GM18870 (cell line): ENCODE measurements at regions not wholly inside any gene's neighbourhood (a gene's known extent, or its start where the extent isn't known, plus 50 kb on each side); places are given as distances from the start of the nearest gene placed in this dataset.

Experiments used
- ATAC-seq: cut with Tn5 transposase; IDR thresholded peaks from one replicate; pipeline ENCODE4 v1.9.1; 2021; ENCODE audit warnings: moderate library complexity; ENCODE audit not compliant: unreplicated experiment

GRCh38 chr3:194987571-194988494 is 283.1 kb downstream of the XXYLT1 start:
- no peak for ATAC-seq

GRCh38 chr3:194988495-194989165 is 282.3 kb downstream of the XXYLT1 start:
- no peak for ATAC-seq

GRCh38 chr3:194989241-194989640 is 281.7 kb downstream of the XXYLT1 start:
- no peak for ATAC-seq

GRCh38 chr3:194990454-194991337 is 280.3 kb downstream of the XXYLT1 start:
- ATAC-seq = no peak

DNA sequence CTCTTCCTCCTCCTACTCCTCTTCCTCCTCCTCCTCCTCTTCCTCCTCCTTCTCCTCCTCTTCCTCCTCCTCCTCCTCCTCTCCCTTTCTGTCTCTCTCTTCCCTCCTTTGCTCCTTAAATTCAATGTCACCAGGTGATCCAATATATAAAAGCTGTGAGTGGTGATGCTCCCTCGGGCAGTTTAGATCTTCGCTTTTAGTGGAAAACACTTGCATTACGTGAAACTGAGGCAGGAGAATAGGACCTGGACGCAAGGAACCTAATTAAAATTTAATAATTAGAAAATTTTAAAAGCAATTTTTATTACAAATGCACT is 279.7 kb downstream of the XXYLT1 start:
- ATAC-seq = no peak

GRCh38 chr3:194993896-194994295 is 277.1 kb downstream of the XXYLT1 start:
- no peak for ATAC-seq

- no peak for ATAC-seq
Observed at GRCh38 chr3:194994551-194994981, 276.4 kb downstream of the XXYLT1 start.

DNA sequence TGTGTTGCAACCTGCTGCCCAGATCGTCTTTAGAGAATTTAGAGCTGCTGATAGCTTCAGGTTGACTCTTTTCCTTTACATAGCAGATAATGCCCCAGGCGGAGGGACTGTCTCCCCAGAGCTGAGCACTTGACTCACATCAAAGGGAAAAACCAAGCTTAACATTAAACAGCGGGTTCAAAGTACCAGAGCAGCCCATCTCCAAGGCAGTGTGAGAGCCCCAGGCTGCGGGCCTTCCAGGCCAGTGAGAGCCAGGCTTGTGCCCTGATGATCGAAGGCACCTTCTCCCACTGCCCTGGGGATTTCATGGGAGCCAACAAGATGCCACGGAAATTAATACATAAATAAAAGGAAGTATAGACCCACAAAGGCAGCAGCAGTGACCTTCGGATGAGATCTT is 275.6 kb downstream of the XXYLT1 start:
- no peak for ATAC-seq

DNA sequence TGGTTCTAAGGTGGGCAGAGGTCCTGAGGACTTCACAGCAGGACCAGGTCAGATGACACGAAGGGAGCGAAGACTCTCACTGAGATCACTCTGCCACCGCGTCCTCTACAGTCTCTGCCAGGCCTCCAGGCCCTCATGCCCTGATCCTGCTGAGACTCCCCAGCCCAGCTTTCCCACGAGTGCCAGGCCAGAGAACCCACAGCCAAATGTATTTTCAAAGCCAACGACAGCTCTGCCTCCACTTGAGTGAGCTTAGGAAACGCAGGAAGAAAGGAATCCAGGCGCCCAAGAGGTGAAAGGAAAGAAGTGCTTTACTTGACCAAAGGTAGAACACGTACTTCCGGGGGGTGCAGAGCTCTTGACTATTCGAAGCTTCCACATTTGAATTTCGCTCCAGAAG is 275.0 kb downstream of the XXYLT1 start:
- ATAC-seq = no peak

DNA sequence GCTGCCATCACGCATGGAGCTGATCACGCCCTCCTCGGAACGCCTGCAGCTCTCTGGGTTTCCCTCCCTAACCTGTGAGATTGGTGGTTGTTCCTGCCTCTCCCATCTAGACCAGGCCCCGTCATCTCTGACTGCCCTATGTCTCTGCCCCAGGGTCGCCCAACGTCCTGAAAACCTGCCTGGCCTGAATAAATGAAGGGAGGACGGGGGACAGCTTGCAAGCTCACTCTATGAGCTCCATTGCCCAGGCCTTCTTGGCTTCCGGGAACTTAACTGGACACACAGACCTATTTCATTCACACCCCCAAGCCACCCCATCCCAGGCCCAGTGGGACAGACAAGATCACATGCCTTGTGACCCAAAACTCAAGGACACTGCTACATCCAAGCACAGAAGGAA is 274.2 kb downstream of the XXYLT1 start:
- no peak for ATAC-seq

DNA sequence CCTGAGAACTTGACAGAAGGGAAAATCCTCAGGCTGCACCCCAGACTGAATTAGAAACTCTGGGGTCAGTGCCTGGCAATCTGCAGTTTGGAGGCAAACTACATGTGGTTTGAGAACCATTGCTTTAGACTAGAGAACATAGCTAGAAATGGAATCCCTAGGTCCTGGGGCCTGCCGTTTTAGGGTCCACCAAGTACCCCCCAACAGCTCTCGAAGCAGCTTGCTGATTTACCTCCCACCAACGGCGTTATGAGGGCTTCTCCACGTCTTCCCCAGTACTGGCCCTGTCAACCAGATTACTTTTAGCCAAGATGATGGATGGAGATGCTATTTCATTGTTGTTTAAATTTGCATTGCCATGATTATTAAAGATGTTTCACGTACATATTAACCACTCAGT is 272.5 kb downstream of the XXYLT1 start:
- ATAC-seq = no peak

GRCh38 chr3:194998948-194999347 is 272.0 kb downstream of the XXYLT1 start:
- ATAC-seq = no peak

DNA sequence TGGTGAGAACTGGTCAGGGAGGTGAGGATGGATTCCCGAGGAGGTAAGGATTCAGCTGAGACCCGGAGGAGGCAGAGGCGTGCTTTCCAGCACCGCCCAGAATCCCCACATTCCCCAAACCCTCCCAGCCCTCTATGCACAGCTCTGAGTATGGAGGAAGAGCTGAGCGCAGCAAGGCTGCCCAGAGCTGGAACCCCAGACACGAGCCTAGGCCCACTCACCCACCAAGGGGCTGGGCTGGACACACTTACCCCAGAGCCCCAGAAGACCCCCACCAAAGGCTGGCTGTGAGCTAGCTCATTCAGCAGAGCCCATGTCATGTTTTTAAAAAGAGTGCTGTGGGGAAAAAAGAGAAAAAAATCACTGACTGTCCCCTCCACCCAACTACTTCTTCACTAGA is 271.5 kb downstream of the XXYLT1 start:
- ATAC-seq = no peak

DNA sequence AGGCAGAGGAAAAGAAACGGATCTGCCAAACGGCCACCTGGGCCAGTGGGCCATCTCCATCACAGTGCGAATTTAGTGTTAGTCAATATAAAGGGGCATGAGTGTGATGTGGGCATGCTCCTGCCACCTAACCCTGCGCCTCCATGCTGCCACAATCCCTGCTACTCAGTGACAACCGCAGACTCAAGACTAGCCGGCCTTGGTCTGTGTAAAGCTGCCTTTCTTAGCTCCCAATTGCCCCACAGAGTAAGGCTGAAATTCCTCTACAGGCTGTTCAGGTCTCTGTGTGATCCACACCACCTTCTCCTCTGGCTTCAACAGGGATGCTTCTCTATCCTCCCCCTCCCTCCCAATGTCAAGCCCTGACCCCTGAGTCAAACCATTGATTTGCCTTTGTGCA is 269.7 kb downstream of the XXYLT1 start:
- no peak for ATAC-seq

GRCh38 chr3:195001961-195002861 is 268.7 kb downstream of the XXYLT1 start:
- ATAC-seq = no peak

DNA sequence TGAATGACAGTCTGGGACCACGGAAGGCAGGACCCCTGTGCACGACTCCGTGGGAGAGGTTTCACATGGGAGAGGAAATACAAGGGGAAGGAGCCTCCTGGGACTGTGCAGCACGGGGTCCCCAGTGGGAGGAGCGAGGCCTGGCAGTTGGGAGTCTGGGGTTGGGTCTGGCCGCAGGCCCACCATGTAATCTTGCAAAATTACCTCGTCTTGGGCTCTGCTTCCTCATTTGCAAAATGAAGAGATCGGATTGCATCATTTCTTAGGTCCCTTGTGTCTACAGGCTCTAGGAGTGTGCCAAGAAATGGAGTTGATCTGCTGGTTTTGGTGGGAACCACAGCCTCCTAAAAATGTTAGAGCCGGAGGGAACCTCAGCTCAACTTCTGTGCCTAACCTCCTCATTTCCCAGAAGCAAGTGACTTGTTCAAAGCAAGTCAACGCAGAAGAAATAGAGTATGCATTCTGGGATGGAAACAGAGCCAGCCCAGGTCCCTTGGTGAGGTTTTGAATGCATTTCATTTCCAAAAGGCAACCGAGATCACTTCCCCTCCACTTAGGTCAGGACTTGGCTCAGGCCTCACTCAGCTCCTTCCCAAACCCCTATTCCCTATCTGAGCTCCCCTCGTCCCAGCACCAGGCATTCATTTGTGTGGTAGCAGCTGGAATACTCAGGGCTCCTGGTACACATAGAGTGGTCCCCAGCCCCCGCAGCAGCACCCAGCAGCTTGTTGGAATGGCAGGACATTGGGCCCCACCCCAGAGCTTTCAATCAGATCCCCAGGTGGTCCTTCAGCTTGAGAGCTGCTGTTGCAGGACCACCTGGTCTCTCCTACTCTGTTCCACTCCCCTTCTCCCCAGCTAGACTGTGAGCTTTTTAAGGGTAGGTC is 267.7 kb downstream of the XXYLT1 start:
- ATAC-seq = no peak

DNA sequence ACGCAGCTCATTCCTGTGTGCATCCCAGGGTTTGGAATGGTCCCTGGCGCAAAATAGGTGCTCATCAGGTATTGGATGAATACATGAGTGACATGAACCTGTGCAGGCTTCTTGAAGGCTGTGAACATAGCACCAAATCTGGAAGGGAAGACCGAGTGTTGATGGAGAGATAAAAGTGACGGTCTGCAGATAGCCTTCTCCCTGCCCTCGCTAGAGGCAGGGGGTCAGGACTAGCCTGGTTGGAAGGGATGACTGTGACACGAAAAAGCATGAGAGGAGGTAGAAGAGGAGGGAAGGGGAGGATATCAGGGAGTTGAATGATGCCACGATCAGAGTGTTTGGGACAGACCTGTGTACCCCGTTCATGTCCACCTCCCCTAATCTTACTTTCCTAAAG is 267.1 kb downstream of the XXYLT1 start:
- ATAC-seq = no peak

DNA sequence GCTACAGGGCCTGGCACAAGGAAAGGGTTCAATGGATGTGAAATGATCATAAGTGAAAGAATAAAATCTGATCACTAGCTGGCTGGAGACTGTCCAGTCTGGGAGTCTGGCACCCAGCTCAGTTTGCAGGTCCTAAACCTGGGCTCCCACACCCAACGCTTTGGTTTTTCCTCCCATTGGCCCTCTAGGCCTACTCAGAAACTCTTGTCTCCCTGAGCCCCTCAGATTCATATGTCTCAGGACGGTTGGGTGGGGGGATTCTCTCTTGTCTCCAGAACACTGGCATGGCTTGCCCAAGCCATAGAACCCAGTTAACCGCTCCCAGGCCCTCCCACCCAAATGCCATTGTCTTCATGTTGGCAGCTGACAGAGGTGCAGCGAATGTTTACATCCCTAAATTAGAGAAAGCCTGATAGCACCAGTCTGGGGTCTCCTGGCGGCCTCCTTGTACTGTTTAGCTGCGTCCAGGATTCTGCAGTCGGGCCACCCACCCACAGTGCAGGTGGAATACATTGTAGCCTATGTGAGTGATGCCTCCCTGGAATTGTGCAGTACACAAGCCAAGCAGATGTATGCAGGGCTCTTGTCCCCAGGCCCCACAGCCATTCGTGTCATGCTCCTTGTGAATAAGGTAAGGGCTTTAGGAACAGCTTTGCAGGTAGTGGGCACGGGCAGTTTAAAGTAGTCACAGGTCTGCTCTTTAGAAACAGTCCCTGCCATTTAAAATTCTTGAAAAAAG is 266.3 kb downstream of the XXYLT1 start:
- ATAC-seq = no peak

DNA sequence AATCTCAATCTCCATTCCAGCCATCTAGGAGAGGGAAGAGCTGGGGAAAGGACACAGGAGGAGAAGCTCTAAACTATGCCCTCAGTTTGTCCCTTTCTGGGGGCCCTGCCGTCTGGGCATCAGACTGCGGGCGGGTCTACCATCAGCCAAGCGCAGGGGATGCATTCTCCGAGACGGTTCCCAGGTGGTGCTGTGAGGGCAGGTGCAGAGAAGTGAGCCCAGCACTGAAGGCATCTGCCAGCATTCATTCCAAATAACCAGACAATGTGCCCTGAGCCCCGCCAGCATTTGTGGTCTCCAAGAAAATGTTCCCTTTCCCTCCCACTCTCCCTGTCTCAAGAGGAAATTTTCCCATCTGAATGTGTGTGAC is 265.7 kb downstream of the XXYLT1 start:
- no peak for ATAC-seq
